Dendritic cell treated with granulocyte-macrophage colony-stimulating factor and Interleukin-4, amounts not matched to agents 40 ng/mL and 50 ng/mL, for 4 days (primary cell): ENCODE measurements at regions not wholly inside any gene's neighbourhood (a gene's known extent, or its start where the extent isn't known, plus 50 kb on each side); places are given as distances from the start of the nearest gene placed in this dataset.

Experiments used
- H3K27ac Mint-ChIP-seq: one replicate; pipeline ENCODE4 v1.8.0; 2022; ENCODE audit warnings: mild to moderate bottlenecking, mixed read lengths
- H3K27me3 Mint-ChIP-seq: one replicate; pipeline ENCODE4 v1.8.0; 2022; ENCODE audit warnings: mild to moderate bottlenecking, mixed read lengths
- H3K36me3 Mint-ChIP-seq: one replicate; pipeline ENCODE4 v1.8.0; 2022; ENCODE audit warnings: low read depth, mixed read lengths
- H3K4me1 Mint-ChIP-seq: one replicate; pipeline ENCODE4 v1.8.0; 2022; ENCODE audit warnings: low read depth, mixed read lengths
- H3K4me3 Mint-ChIP-seq: one replicate; pipeline ENCODE4 v1.8.0; 2022; ENCODE audit warnings: mild to moderate bottlenecking, moderate library complexity, mixed read lengths
- H3K9me3 Mint-ChIP-seq: one replicate; pipeline ENCODE4 v1.8.0; 2022; ENCODE audit warnings: mixed read lengths
- intact Hi-C: fragments of 100-400 bp; cut with micrococcal nuclease; formaldehyde crosslinking; loops from one replicate; pipeline ENCODE4 v1.15.0; 2022

DNA sequence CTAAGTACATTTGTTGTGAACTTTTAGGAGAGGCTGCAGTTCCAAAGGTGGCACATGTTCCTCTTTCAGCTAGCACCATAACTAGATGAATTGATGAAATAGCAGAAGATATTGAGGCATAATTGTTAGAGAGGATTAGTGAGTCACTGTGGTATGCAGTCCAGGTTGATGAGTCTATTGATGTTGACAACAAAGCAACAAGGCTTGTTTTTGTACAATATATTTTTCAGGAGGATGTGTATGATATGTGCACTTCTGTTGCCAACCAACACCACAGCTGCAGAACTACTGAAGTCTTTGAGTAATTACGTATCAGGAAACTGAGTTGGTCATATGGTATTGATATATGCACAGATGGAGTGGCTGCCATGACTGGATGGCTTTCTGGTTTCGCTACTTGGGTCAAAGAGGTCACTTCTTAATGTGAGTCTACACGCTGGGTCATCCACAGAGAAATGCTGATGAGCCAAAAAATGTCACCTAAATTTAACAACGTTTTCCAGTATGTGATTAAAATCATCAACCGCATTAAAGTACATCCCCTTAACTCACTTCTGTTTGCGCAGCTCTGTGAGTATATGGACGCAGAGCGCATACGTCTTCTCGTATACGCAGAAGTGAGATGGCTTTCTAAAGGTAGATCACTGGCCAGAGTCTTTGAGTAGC lies 261.3 kb upstream of the ANO5 start:
- no peaks in the 10 kb centered on the region for H3K36me3 Mint-ChIP-seq
- intact Hi-C loops, result no loop called here
- no peak overlapping the region for H3K4me3 Mint-ChIP-seq
- no peaks in the 10 kb centered on the region for H3K9me3 Mint-ChIP-seq
- no peak overlapping the region for H3K27ac Mint-ChIP-seq
- no peaks in the 10 kb centered on the region for H3K4me1 Mint-ChIP-seq
- H3K27me3 Mint-ChIP-seq, result no peaks in the 10 kb centered on the region

DNA sequence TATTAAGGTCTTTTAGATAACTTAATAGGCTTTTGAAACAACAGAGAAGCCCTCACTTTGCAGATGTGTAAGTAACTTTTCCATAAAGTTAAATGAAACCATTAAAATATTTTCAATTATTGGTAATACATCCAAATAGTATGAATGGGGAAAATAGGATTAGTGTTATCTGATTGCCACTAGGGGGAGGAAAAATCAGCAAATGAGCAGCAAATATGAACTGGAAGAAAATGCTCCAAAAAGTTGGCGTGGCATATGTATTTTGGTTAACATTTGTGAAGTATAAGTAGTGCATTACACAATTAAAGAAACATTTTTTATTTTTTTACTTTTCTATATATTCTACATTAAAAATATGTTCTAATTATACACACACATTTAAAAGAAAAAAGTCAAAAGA lies 259.8 kb upstream of the ANO5 start:
- intact Hi-C loops, result no loop called here
- Mint-ChIP-seq H3K27me3 (no peaks in the 10 kb centered on the region), H3K27ac (no peak overlapping the region), H3K9me3 (no peaks in the 10 kb centered on the region), H3K4me3 (no peak overlapping the region), H3K4me1 (no peaks in the 10 kb centered on the region), H3K36me3 (no peaks in the 10 kb centered on the region)

DNA sequence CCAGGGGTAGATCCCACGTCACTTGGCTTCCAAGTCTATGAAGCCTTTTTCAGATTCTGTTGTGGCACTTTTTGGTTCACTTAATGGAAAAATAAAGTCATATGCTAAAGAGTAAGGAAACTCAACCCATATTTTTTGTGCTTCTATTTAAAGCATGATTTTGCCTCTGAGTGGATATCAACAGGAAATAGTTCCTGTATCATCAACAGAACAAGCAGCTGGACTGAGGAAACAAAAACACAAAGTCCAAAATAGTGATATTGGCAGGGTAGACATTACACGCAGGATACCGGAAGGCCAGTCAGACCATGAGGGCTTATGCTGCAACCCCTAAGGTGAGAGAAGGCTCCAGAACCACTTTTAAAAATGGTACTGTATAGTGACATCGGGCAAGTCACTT lies 248.3 kb upstream of the ANO5 start:
- Mint-ChIP-seq H3K27me3 (no peaks in the 10 kb centered on the region), H3K9me3 (peaks cover 8% of the 10 kb centered on the region), H3K27ac (no peak overlapping the region), H3K4me3 (no peak overlapping the region), H3K4me1 (no peaks in the 10 kb centered on the region), H3K36me3 (no peaks in the 10 kb centered on the region)
- intact Hi-C loops, result no loop called here

DNA sequence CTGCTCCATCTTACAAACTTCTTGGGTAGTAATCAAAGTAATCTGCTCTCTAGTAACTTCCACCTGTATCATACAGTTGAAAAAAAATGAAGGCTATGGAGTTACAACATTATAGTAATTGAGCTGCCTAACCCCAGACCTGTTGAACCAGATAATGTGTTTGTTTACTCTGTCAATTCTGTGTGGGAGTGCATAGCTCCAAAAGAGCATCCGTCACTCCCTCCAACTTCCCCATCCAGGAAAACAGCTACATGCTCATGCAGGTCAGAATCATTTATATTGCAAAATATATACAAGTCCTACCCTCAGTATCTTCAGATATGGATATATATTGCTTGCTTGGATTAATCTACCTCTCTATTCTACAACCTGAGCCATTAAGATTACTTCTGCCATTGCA lies 244.0 kb upstream of the ANO5 start:
- peaks cover 11% of the 10 kb centered on the region for H3K9me3 Mint-ChIP-seq
- intact Hi-C loops, result no loop called here
- no peaks in the 10 kb centered on the region for H3K36me3 Mint-ChIP-seq
- no peaks in the 10 kb centered on the region for H3K4me1 Mint-ChIP-seq
- H3K27ac Mint-ChIP-seq, result no peak overlapping the region
- H3K27me3 Mint-ChIP-seq, result no peaks in the 10 kb centered on the region
- H3K4me3 Mint-ChIP-seq, result no peak overlapping the region

DNA sequence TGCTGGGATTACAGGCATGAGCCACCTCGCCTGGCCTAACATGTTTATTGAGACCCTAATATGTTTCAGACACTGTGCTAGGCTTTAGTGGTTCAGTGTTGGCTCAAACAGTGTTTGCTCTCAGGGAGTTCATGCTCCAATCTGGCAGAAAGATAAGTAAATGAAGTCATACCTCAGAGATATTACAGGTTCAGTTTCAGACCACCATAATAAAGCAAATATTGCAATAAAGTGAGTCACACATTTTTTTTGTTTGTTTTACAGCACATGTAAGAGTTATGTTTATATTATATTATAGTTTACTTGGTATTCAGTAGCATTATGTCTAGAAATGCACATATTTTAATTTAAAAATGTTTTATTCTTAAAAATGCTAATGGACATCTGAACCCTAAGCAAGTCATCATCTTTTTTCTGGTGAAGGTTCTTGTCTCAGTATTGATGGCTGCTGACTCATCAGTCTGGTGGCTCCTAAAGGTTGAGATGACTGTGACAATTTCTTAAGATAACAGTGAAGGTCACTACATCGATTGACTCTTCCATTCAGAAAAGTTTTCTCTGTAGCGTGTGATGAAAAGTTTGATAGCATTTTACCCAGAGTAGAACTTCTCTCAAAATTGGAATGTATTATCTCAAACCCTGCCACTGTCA lies 243.0 kb upstream of the ANO5 start:
- intact Hi-C loops, result no loop called here

DNA sequence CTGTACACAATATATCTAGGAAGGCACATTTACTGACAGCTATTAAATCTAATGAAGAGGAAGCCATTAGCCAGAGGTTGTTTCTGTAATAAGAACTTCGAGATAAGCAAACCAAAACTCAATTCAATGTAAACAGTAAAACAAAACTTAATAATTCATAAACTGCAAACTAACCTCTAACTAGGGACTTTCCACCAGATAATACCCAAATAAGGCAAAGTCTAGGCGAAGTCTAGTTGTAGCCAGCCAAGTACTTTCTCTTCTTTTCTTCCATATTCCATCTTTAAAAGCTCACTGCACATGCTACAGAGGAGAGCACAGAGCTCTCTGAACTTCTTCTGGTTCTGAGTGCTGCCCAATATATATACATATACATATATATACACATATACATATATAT lies 229.9 kb upstream of the ANO5 start:
- no peaks in the 10 kb centered on the region for H3K27me3 Mint-ChIP-seq
- no peak overlapping the region for H3K4me3 Mint-ChIP-seq

More for the DNA sequence above, 243.0 kb upstream of the ANO5 start:
- Mint-ChIP-seq H3K27ac (no peak overlapping the region), H3K27me3 (no peaks in the 10 kb centered on the region), H3K4me3 (no peak overlapping the region), H3K4me1 (no peaks in the 10 kb centered on the region), H3K9me3 (peaks cover 20% of the 10 kb centered on the region), H3K36me3 (no peaks in the 10 kb centered on the region)

DNA sequence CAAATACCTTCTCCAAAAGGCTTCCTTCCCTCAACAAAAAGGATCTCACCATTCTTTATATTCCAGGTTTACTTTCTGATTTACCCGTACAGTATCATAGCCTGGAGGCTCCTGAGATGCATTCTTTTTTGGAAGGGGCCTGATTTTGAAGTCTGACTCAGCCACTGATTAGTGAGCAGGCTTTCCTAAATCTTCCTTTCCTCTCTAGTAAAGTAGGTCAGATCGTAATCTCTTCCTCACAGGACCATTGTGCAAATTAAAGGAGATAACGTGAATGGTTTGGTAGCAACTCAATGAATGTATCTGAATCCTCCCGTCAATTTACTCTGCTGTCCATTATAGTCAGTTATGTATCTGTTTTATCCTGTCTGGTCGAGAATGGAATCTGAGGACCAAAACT lies 227.7 kb upstream of the ANO5 start:
- Mint-ChIP-seq H3K27me3 (no peaks in the 10 kb centered on the region), H3K27ac (no peak overlapping the region), H3K9me3 (no peaks in the 10 kb centered on the region), H3K36me3 (no peaks in the 10 kb centered on the region), H3K4me1 (no peaks in the 10 kb centered on the region), H3K4me3 (no peak overlapping the region)
- intact Hi-C loops, result no loop called here

More for the DNA sequence above, 229.9 kb upstream of the ANO5 start:
- intact Hi-C loops, result no loop called here
- no peak overlapping the region for H3K27ac Mint-ChIP-seq
- H3K9me3 Mint-ChIP-seq, result no peaks in the 10 kb centered on the region
- no peaks in the 10 kb centered on the region for H3K36me3 Mint-ChIP-seq
- no peaks in the 10 kb centered on the region for H3K4me1 Mint-ChIP-seq

DNA sequence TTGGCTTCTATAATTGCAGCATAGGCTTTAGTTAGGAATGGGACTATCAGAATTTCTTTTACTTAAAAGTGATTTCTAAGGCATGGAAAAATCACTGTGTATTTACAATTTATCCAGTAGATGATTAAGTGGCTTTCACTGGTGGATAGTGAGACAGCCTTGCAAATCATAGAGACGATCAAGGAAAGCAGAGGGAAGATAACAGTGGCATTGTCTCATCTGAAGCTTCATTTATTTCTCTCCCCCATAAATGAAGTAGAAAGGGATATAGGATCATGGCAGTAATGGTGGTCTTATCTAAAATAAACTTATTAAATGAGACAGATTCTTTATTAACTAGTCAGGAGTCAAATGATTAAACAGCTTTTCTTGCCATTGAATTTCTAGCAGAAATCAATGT lies 224.2 kb upstream of the ANO5 start:
- H3K27me3 Mint-ChIP-seq, result no peaks in the 10 kb centered on the region
- H3K9me3 Mint-ChIP-seq, result no peaks in the 10 kb centered on the region
- no peak overlapping the region for H3K4me3 Mint-ChIP-seq
- H3K4me1 Mint-ChIP-seq, result no peaks in the 10 kb centered on the region
- H3K36me3 Mint-ChIP-seq, result no peaks in the 10 kb centered on the region
- intact Hi-C loops, result no loop called here
- no peak overlapping the region for H3K27ac Mint-ChIP-seq

DNA sequence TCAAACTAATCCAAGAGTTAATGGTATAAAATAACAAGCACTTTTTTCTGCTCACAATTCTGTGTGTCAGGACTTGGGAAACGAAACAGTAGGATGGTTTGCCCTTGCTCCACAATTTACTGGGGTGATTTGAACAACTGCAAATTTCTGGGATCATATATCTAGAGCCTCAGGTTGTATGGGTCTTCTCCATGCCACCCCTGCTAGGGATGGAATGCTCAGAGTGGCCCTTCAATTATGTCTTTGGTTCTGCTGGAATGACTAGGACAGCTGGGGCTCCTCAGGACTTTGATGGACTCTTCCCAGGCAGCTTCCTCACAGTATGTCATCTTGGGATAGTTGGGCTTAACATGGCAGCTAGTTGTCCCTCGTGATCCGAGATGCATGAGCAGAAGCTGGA lies 223.0 kb upstream of the ANO5 start:
- H3K36me3 Mint-ChIP-seq, result no peaks in the 10 kb centered on the region
- H3K27ac Mint-ChIP-seq, result no peak overlapping the region
- H3K4me1 Mint-ChIP-seq, result no peaks in the 10 kb centered on the region
- intact Hi-C loops, result no loop called here
- no peaks in the 10 kb centered on the region for H3K9me3 Mint-ChIP-seq
- H3K4me3 Mint-ChIP-seq, result no peak overlapping the region
- H3K27me3 Mint-ChIP-seq, result no peaks in the 10 kb centered on the region

DNA sequence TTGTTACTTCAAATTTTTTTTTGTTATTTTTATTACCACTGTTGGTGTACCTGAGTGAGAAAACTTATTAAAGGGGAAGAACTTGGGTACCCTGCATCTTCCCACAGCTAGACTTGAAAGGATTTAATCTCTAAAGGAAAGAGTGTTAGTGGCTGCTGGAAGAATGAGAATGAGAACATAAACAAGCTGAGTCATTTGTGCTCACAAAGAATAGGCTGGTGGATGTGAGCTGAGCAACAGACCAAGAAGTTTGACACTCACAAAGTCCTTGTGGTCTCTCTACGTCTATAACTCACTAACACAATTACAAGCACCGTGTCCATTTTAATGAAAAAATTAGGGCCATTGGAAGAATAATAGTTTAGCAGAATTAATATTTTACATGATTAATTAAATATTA lies 217.6 kb upstream of the ANO5 start:
- Mint-ChIP-seq H3K27me3 (no peaks in the 10 kb centered on the region), H3K4me1 (no peaks in the 10 kb centered on the region), H3K27ac (no peak overlapping the region), H3K36me3 (no peaks in the 10 kb centered on the region), H3K9me3 (no peaks in the 10 kb centered on the region), H3K4me3 (no peak overlapping the region)
- intact Hi-C loops, result no loop called here

DNA sequence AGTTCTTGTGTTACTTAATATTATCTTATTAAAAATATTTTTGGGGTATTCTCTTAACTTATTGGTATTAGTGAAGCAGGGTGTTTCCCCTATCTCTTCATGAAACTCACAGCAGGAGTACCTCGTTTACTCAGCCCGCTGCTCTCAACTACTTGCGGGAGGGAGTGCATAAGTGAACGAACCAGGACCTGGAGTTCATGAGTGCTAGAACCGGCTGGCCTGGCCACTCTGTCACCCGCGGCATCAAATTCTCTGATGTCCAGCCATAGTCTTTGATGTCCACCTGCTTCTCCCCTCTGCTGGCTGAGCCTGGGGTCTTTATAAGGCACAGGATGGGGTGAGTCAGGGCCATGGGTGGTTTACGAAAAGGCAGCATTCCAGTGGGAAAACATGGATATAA lies 216.7 kb upstream of the ANO5 start:
- H3K4me3 Mint-ChIP-seq, result no peak overlapping the region
- no peaks in the 10 kb centered on the region for H3K9me3 Mint-ChIP-seq
- H3K27ac Mint-ChIP-seq, result no peak overlapping the region
- no peaks in the 10 kb centered on the region for H3K27me3 Mint-ChIP-seq
- no peaks in the 10 kb centered on the region for H3K4me1 Mint-ChIP-seq
- H3K36me3 Mint-ChIP-seq, result no peaks in the 10 kb centered on the region
- intact Hi-C loops, result no loop called here

DNA sequence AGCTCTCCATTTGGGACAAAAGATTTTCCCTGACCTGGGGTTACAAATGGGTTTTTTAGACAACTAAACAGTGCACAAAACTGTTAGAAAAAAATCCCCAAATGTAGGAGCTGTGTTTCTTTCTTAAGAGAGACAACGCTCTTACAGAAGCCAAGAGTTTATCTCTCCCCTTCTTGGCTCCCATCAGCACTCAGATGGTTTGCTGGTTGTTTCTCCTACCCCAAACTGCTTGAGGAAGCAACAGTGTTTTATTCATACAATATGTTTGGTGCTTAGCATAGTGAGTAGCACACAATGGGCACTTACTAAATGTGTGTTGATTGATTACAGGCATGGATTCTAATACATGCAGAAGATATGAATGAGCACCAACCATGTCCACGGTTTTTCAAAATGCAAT lies 209.5 kb upstream of the ANO5 start:
- Mint-ChIP-seq H3K4me3 (no peak overlapping the region), H3K9me3 (no peaks in the 10 kb centered on the region), H3K27me3 (no peaks in the 10 kb centered on the region), H3K4me1 (no peaks in the 10 kb centered on the region), H3K27ac (no peak overlapping the region), H3K36me3 (no peaks in the 10 kb centered on the region)
- intact Hi-C loops, result no loop called here

DNA sequence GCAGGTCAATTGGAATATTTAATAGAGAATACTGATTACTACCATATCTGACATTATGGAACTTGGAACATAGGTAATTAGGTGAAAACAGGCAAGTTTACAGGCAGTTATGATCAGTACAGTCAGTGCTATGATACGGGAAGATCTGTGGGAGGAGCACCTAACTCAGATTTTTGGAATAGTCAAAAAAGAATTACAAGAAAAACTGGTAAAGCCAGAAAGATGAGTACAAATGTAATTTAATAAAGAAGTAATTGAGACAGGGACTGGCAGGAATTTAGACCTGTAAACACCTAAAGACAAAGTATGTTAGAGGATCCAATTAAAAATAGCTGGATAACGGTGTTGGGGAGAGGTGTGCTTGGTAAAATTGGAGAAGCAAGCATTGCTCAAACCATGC lies 206.5 kb upstream of the ANO5 start:
- H3K9me3 Mint-ChIP-seq, result no peaks in the 10 kb centered on the region
- intact Hi-C loops, result no loop called here
- H3K4me3 Mint-ChIP-seq, result no peak overlapping the region
- no peak overlapping the region for H3K27ac Mint-ChIP-seq
- no peaks in the 10 kb centered on the region for H3K4me1 Mint-ChIP-seq
- no peaks in the 10 kb centered on the region for H3K36me3 Mint-ChIP-seq
- no peaks in the 10 kb centered on the region for H3K27me3 Mint-ChIP-seq

DNA sequence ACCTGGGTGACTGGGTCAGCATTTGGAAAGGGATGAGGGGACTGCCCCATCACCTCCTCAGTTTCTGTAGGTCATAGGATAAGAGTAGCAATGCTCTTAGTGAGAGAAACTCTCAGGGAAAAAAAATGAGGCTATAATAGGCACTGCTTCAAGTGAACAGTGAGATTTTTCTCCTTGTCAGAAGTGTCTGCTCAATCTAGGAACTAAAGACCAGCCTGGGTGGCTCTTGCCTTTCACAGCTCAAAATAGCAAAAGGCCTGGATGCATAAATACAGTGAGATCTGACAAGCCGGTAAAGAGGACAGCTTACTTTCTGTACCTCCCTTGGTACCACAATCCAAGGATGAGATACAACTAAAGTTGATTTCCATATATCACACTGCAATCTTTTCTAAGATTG lies 205.6 kb upstream of the ANO5 start:
- H3K4me3 Mint-ChIP-seq, result no peak overlapping the region
- no peaks in the 10 kb centered on the region for H3K27me3 Mint-ChIP-seq
- H3K9me3 Mint-ChIP-seq, result no peaks in the 10 kb centered on the region
- no peaks in the 10 kb centered on the region for H3K4me1 Mint-ChIP-seq
- H3K36me3 Mint-ChIP-seq, result no peaks in the 10 kb centered on the region
- H3K27ac Mint-ChIP-seq, result no peak overlapping the region
- intact Hi-C loops, result no loop called here

DNA sequence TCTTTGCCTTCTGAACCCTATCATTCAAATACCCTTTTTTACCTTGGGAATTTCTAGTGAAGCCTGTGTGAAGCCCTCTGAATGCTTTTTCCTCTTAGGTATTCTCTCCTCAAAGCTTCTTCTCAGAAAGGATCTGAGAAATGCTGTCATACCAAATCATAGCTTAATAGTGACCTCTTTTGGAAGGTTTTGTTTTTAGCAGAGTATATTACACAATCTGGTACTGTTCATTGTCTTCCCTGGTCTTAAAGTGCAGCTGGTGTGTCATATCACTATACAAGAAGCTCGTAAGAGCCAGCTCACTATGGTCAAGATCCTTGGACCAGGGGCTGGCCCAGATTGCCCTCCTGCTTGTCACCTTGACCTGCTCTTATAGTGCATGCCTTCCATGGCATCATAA lies 204.4 kb upstream of the ANO5 start:
- H3K27me3 Mint-ChIP-seq, result no peaks in the 10 kb centered on the region
- no peak overlapping the region for H3K27ac Mint-ChIP-seq
- H3K9me3 Mint-ChIP-seq, result no peaks in the 10 kb centered on the region
- H3K4me3 Mint-ChIP-seq, result no peak overlapping the region
- intact Hi-C loops, result no loop called here
- no peaks in the 10 kb centered on the region for H3K36me3 Mint-ChIP-seq
- no peaks in the 10 kb centered on the region for H3K4me1 Mint-ChIP-seq
